ENCODE measurements at regions not wholly inside any gene's neighbourhood (a gene's known extent, or its start where the extent isn't known, plus 50 kb on each side); places are given as distances from the start of the nearest gene placed in this dataset.

DNA sequence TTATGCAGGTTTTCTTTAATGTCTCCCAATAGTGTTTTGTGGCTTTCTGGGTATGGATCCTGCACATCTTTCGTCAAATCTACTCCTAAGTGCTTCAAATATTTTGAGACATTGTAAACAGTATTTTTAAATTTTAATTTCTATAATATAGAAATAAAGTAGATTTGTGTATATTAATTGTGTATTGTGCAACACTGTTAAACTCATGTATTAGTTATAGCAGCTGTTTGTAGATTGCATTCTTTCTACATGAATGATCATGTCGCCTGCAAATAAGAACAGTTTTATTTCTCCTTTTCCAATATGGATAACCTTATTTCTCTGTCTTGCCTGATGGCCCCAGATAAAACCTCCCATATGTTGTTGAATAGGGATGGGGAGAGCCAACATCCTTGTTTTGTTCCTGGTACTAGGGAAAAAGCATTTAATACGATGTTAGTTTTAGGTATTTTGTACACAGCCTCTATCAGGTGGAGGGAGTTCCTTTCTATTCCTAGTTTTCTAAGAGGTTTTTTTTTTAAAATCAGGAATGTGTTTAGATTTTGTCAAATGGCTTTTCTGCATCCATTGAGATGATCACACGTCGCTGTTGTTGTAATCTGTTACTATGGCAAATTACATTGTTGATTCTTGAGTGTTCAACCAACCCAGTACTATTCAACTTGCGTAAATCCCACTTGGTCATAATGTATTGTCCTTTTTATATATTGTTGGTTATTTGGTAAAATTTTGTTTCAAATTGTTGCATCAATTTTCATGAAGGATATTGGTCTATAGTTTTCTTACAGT is 71.1 kb upstream of the DGKG start:
- H3K27ac ChIP-seq: no peak overlapping the region
- no peak for DNase-seq (ENCODE audit: low spot score)
- POLR2A ChIA-PET (ENCODE audit: low non-redundant PET): no interaction called here
- TF ChIP-seq, protein P1, sequence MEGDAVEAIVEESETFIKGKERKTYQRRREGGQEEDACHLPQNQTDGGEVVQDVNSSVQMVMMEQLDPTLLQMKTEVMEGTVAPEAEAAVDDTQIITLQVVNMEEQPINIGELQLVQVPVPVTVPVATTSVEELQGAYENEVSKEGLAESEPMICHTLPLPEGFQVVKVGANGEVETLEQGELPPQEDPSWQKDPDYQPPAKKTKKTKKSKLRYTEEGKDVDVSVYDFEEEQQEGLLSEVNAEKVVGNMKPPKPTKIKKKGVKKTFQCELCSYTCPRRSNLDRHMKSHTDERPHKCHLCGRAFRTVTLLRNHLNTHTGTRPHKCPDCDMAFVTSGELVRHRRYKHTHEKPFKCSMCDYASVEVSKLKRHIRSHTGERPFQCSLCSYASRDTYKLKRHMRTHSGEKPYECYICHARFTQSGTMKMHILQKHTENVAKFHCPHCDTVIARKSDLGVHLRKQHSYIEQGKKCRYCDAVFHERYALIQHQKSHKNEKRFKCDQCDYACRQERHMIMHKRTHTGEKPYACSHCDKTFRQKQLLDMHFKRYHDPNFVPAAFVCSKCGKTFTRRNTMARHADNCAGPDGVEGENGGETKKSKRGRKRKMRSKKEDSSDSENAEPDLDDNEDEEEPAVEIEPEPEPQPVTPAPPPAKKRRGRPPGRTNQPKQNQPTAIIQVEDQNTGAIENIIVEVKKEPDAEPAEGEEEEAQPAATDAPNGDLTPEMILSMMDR (conservative IDR thresholded peaks at IDR 0.05; ENCODE audit: low read depth): no peak
- CTCF ChIA-PET: no interaction called here

DNA sequence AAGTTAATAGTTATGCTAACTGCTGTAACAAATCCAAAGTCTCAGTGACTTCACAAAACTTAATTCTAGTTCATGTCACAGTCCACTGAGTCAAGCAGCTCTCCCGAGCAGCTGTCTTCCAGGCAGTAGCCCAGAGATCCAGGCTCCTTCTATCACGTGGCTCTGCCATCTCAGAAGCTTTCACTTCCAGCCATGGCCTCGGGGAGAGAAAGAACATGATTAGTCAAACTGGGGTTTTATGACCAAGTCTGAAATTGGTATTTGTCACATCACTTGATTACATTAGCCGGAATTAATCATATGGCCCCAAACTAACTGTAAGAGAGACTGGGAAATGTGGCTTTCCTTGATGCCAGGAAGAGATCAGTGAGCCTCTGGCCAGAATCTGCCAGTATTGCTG is 70.2 kb upstream of the DGKG start:
- ChIA-PET CTCF (no interaction called here), POLR2A (ENCODE audit: low non-redundant PET) (no interaction called here)
- DNase-seq (ENCODE audit: low spot score): no peak
- TF ChIP-seq, protein P1 (conservative IDR thresholded peaks at IDR 0.05; ENCODE audit: low read depth): no peak
- H3K27ac ChIP-seq: no peak overlapping the region

DNA sequence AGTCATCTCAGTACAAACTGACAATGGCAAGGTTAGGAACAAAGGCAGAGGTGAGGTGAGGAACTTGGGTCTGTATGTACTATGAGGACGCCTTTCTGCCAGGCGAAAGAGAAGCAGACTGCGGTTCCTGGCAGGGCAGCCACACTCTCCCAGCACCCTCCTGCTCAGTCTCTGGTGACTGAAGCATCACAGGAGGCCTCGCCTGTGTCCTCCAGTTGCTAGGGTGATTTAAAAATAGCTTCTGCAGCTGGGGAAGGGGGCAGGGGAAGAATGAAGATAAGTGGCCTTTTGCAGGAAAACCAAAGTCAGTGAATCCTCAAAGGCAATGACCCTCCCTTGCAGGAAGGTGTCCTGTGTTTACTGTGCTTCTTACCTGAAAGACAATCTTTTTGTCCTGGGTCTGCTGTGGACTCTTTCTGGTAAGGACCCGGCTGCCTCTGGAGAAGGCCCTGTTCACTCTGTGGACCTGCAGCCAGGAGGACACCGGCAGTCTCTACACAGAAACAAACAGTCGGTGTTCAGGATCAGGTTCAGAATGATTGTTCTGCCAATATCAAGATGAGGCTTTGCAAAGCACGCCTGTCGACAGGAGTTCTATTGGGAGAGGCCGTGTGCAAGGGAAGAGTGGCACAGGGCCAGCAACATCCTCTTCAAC is 65.7 kb upstream of the DGKG start:
- ChIA-PET POLR2A (ENCODE audit: low non-redundant PET) (no interaction called here), CTCF (no interaction called here)
- no peak overlapping the region for H3K27ac ChIP-seq
- no peak for DNase-seq (ENCODE audit: low spot score)
- TF ChIP-seq, protein P1 (conservative IDR thresholded peaks at IDR 0.05; ENCODE audit: low read depth): no peak

DNA sequence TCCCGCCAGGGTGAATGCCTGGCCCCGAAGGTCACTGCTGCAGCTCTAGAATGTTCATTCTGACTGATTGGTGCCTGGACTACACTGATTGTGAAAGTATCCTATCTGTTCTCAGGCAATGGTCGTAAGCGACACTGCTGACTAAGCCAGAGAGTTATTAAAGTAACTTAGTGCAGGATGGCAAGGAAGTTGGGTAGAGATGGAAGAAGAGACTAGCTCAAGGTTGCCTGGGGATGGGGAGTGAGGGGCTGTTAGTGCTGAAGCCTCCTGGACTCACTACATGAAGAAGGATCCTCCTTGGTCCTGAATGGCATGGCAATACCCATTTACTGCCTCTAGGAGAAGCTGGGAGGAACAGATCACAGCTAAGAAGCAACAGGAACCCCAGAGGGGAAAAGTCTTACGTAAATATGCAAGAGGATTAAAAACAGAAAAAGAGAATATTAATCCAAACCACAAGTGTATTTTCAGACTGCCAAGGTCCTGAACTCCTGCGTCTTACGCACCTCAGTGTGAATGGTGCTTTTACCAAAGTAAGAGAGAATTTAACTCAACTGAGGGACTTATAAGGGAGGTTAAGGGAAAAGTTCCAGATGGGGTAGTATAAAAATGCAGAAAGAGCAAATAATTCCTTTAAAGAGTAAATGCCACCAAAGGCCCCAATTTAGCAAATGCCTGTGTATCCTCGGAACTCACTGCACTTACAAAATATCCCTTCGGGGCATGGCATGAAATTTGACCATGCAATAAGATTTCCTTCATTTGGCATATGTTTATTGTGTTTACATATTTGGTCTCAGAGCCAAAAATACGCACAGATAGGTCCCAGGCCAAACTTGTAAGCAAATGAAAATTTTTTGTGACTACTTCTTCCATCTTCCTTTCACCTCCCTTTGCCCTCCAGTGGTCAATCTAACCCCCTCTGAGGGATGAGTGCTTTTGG is 64.0 kb upstream of the DGKG start:
- ChIA-PET POLR2A (ENCODE audit: low non-redundant PET) (no interaction called here), CTCF (interaction anchor here (0.9 to 1.0 kb wide), 2 partner anchors 25 to 174 kb away, joined by 3 read pairs; no protein-coding TSS in a partner anchor)
- DNase-seq (ENCODE audit: low spot score): no peak
- no peak overlapping the region for H3K27ac ChIP-seq
- TF ChIP-seq, protein P1 (conservative IDR thresholded peaks at IDR 0.05; ENCODE audit: low read depth): no peak

DNA sequence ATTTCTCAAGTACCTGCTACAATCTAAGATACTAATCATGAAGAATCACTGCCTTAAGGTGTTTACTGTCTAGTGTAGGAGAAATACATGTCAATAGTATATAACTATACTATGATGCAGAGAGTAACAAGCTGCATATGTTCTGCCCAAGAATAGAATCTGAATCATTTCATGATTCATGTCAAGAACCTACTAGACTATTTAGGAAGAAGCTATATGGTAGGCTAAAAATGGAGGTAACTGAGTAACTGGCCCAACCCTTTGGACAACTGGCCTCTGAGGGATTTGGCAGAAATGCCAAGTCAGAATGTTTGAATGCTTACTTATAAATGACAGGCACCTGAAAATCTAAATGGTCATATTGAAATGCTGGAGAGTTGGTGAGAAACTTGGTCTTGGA is 59.9 kb upstream of the DGKG start:
- POLR2A ChIA-PET (ENCODE audit: low non-redundant PET): no interaction called here
- TF ChIP-seq, protein P1 (conservative IDR thresholded peaks at IDR 0.05; ENCODE audit: low read depth): no peak
- CTCF ChIA-PET: no interaction called here
- no peak for DNase-seq (ENCODE audit: low spot score)
- H3K27ac ChIP-seq: no peak overlapping the region

DNA sequence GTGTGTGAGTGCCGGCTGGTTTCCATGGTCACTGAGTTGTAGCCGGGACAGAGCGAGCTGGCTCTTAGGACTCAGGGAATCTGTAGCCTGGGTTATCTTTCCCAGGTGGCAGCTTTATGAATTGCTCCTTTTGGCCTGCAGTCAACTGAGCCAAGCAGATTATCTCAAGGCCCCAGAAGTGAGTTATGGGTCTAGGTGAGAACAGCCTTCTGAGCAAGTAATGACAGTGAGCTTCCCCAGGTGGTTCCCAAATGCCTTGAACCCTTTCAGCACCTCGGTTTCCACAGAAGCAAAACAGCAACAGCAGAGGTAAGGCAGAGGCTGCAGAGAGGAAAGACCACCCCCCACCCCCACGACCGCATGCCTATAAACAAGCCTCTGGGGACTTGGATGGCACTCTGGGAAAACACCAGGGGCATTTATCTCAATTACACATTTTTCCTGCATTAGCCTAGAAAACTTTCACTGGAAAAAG is 56.7 kb upstream of the DGKG start:
- peak overlapping the region; percentile 49 for H3K27ac ChIP-seq
- TF ChIP-seq, protein P1 (conservative IDR thresholded peaks at IDR 0.05; ENCODE audit: low read depth): no peak
- DNase-seq (ENCODE audit: low spot score): no peak
- POLR2A ChIA-PET (ENCODE audit: low non-redundant PET): no interaction called here
- CTCF ChIA-PET: interaction anchor here (1.1 kb wide), 1 partner anchor 196 kb away, joined by 3 read pairs; no protein-coding TSS in a partner anchor

All from RWPE1 (cell line).